ENCODE measurements at regions not wholly inside any gene's neighbourhood (a gene's known extent, or its start where the extent isn't known, plus 50 kb on each side); places are given as distances from the start of the nearest gene placed in this dataset.
A peak's percentile ranks its signal among the peaks of the same experiment; 100 is the strongest.

- Histone ChIP-seq H3K18ac (ENCODE audit: low read depth in 1 of 2, low read length in 2 of 2) (no peak overlapping the region), H2BK12ac (ENCODE audit: low read length in 2 of 2) (no peak overlapping the region), H3K4me1 (ENCODE audit: control insufficient read depth, insufficient read depth, low read depth, low read length) (no peaks in the 10 kb centered on the region), H3K9ac (ENCODE audit: low read length) (no peak overlapping the region), H2AFZ (ENCODE audit: low read depth, low read length) (no peak overlapping the region), H3K4me3 (ENCODE audit: insufficient read depth in 1 of 2, low read depth in 1 of 2, low read length in 2 of 2) (no peak overlapping the region), H2BK15ac (ENCODE audit: low read depth, poor library complexity, severe bottlenecking) (no peak overlapping the region), H3K14ac (ENCODE audit: low read length in 2 of 2) (no peak overlapping the region), H2AK5ac (ENCODE audit: low read length, severe bottlenecking) (no peak overlapping the region), H3K36me3 (ENCODE audit: control insufficient read depth in 1 of 2, insufficient read depth in 2 of 2, low read depth in 1 of 2, low read length in 2 of 2) (no peaks in the 10 kb centered on the region), H4K91ac (ENCODE audit: low read length) (no peak overlapping the region), H3K23ac (ENCODE audit: low read length in 2 of 2) (no peak overlapping the region), H2BK5ac (ENCODE audit: low read depth, low read length, poor library complexity, severe bottlenecking) (no peak overlapping the region), H3K9me3 (ENCODE audit: control insufficient read depth, low read length) (no peaks in the 10 kb centered on the region), H3K27me3 (ENCODE audit: control insufficient read depth in 1 of 2, insufficient read depth in 1 of 2, low read length in 2 of 2) (peaks cover 0 to 7% of the 10 kb centered on the region in 2 experiments), H3K27ac (ENCODE audit: low read length, poor library complexity, severe bottlenecking) (no peak overlapping the region), H3K79me1 (replicated peaks; ENCODE audit: low read length, poor library complexity, severe bottlenecking) (no peaks in the 10 kb centered on the region), H2BK120ac (ENCODE audit: low read depth, low read length) (no peak overlapping the region), H4K8ac (ENCODE audit: low read length) (no peak overlapping the region), H3K4me2 (ENCODE audit: low read length, poor library complexity, severe bottlenecking) (no peak overlapping the region), H3K4ac (ENCODE audit: low read depth in 1 of 2, low read length in 2 of 2) (no peak overlapping the region)
- no peak for DNase-seq
- WGBS, result no CpG with 5 or more reads among the region's 1 CpG
These were observed 256.8 kb upstream of the BTG1 start for GRCh38 chr12:92402415-92402814.

- H3K9me3 ChIP-seq (ENCODE audit: control insufficient read depth, low read length), result no peaks in the 10 kb centered on the region
- H3K27ac ChIP-seq (ENCODE audit: low read length, poor library complexity, severe bottlenecking), result no peak overlapping the region
- DNase-seq, result no peak
- no peak overlapping the region for H2BK120ac ChIP-seq (ENCODE audit: low read depth, low read length)
- no peak overlapping the region for H3K4me2 ChIP-seq (ENCODE audit: low read length, poor library complexity, severe bottlenecking)
- no peak overlapping the region for H3K4me3 ChIP-seq (ENCODE audit: insufficient read depth in 1 of 2, low read depth in 1 of 2, low read length in 2 of 2)
- no peaks in the 10 kb centered on the region for H3K4me1 ChIP-seq (ENCODE audit: control insufficient read depth, insufficient read depth, low read depth, low read length)
- no peaks in the 10 kb centered on the region for H3K79me1 ChIP-seq (replicated peaks; ENCODE audit: low read length, poor library complexity, severe bottlenecking)
- no peak overlapping the region for H2BK15ac ChIP-seq (ENCODE audit: low read depth, poor library complexity, severe bottlenecking)
- H2BK12ac ChIP-seq (ENCODE audit: low read length in 2 of 2), result peak overlapping the region in 1 of 2 experiments; percentile 31
- H3K36me3 ChIP-seq (ENCODE audit: control insufficient read depth in 1 of 2, insufficient read depth in 2 of 2, low read depth in 1 of 2, low read length in 2 of 2), result no peaks in the 10 kb centered on the region
- no peak overlapping the region for H2AK5ac ChIP-seq (ENCODE audit: low read length, severe bottlenecking)
- no peak overlapping the region for H3K9ac ChIP-seq (ENCODE audit: low read length)
- no peak overlapping the region for H3K14ac ChIP-seq (ENCODE audit: low read length in 2 of 2)
- H2AFZ ChIP-seq (ENCODE audit: low read depth, low read length), result no peak overlapping the region
- no peak overlapping the region for H3K23ac ChIP-seq (ENCODE audit: low read length in 2 of 2)
- no peak overlapping the region for H4K91ac ChIP-seq (ENCODE audit: low read length)
- 82% methylated on average over 4 of the region's 5 CpGs for WGBS
- no peak overlapping the region for H2BK5ac ChIP-seq (ENCODE audit: low read depth, low read length, poor library complexity, severe bottlenecking)
- no peak overlapping the region for H3K4ac ChIP-seq (ENCODE audit: low read depth in 1 of 2, low read length in 2 of 2)
- no peak overlapping the region for H4K8ac ChIP-seq (ENCODE audit: low read length)
- H3K27me3 ChIP-seq (ENCODE audit: control insufficient read depth in 1 of 2, insufficient read depth in 1 of 2, low read length in 2 of 2), result peaks cover 0 to 7% of the 10 kb centered on the region in 2 experiments
- H3K18ac ChIP-seq (ENCODE audit: low read depth in 1 of 2, low read length in 2 of 2), result no peak overlapping the region
These were observed 254.4 kb upstream of the BTG1 start for GRCh38 chr12:92400006-92400405.

- Histone ChIP-seq H4K8ac (ENCODE audit: low read length) (no peak overlapping the region), H4K91ac (ENCODE audit: low read length) (no peak overlapping the region), H2BK15ac (ENCODE audit: low read depth, poor library complexity, severe bottlenecking) (no peak overlapping the region), H2AFZ (ENCODE audit: low read depth, low read length) (no peak overlapping the region), H2BK5ac (ENCODE audit: low read depth, low read length, poor library complexity, severe bottlenecking) (no peak overlapping the region), H2BK12ac (ENCODE audit: low read length in 2 of 2) (no peak overlapping the region), H3K4me1 (ENCODE audit: control insufficient read depth, insufficient read depth, low read depth, low read length) (no peaks in the 10 kb centered on the region), H2BK120ac (ENCODE audit: low read depth, low read length) (no peak overlapping the region), H3K23ac (ENCODE audit: low read length in 2 of 2) (no peak overlapping the region), H3K27ac (ENCODE audit: low read length, poor library complexity, severe bottlenecking) (no peak overlapping the region), H3K4me3 (ENCODE audit: insufficient read depth in 1 of 2, low read depth in 1 of 2, low read length in 2 of 2) (no peak overlapping the region), H3K9ac (ENCODE audit: low read length) (no peak overlapping the region), H3K79me1 (replicated peaks; ENCODE audit: low read length, poor library complexity, severe bottlenecking) (no peaks in the 10 kb centered on the region), H3K18ac (ENCODE audit: low read depth in 1 of 2, low read length in 2 of 2) (no peak overlapping the region), H3K4ac (ENCODE audit: low read depth in 1 of 2, low read length in 2 of 2) (no peak overlapping the region), H3K14ac (ENCODE audit: low read length in 2 of 2) (no peak overlapping the region), H3K9me3 (ENCODE audit: control insufficient read depth, low read length) (peaks cover 9% of the 10 kb centered on the region), H3K27me3 (ENCODE audit: control insufficient read depth in 1 of 2, insufficient read depth in 1 of 2, low read length in 2 of 2) (peaks cover 0 to 4% of the 10 kb centered on the region in 2 experiments), H3K36me3 (ENCODE audit: control insufficient read depth in 1 of 2, insufficient read depth in 2 of 2, low read depth in 1 of 2, low read length in 2 of 2) (no peaks in the 10 kb centered on the region), H2AK5ac (ENCODE audit: low read length, severe bottlenecking) (no peak overlapping the region), H3K4me2 (ENCODE audit: low read length, poor library complexity, severe bottlenecking) (no peak overlapping the region)
- DNase-seq, result no peak
- 71% methylated on average over 6 of the region's 8 CpGs for WGBS
These were observed 253.1 kb upstream of the BTG1 start for GRCh38 chr12:92398565-92399309.

GRCh38 chr12:92396647-92397252 is 251.1 kb upstream of the BTG1 start:
- H4K8ac ChIP-seq (ENCODE audit: low read length), result no peak overlapping the region
- no peak overlapping the region for H4K91ac ChIP-seq (ENCODE audit: low read length)
- H3K18ac ChIP-seq (ENCODE audit: low read depth in 1 of 2, low read length in 2 of 2), result no peak overlapping the region
- H2AFZ ChIP-seq (ENCODE audit: low read depth, low read length), result no peak overlapping the region
- WGBS, result 50% methylated on average over 2 of the region's 2 CpGs
- no peak overlapping the region for H2BK15ac ChIP-seq (ENCODE audit: low read depth, poor library complexity, severe bottlenecking)
- no peak overlapping the region for H2AK5ac ChIP-seq (ENCODE audit: low read length, severe bottlenecking)
- no peak overlapping the region for H3K4me3 ChIP-seq (ENCODE audit: insufficient read depth in 1 of 2, low read depth in 1 of 2, low read length in 2 of 2)
- no peak overlapping the region for H2BK120ac ChIP-seq (ENCODE audit: low read depth, low read length)
- H3K9me3 ChIP-seq (ENCODE audit: control insufficient read depth, low read length), result peaks cover 26% of the 10 kb centered on the region
- H3K4me1 ChIP-seq (ENCODE audit: control insufficient read depth, insufficient read depth, low read depth, low read length), result no peaks in the 10 kb centered on the region
- peaks cover 0 to 3% of the 10 kb centered on the region in 2 experiments for H3K27me3 ChIP-seq (ENCODE audit: control insufficient read depth in 1 of 2, insufficient read depth in 1 of 2, low read length in 2 of 2)
- H3K23ac ChIP-seq (ENCODE audit: low read length in 2 of 2), result no peak overlapping the region
- H3K36me3 ChIP-seq (ENCODE audit: control insufficient read depth in 1 of 2, insufficient read depth in 2 of 2, low read depth in 1 of 2, low read length in 2 of 2), result no peaks in the 10 kb centered on the region
- H2BK5ac ChIP-seq (ENCODE audit: low read depth, low read length, poor library complexity, severe bottlenecking), result no peak overlapping the region
- no peak overlapping the region for H3K4ac ChIP-seq (ENCODE audit: low read depth in 1 of 2, low read length in 2 of 2)
- peak; percentile 75 for DNase-seq
- no peak overlapping the region for H3K14ac ChIP-seq (ENCODE audit: low read length in 2 of 2)
- no peaks in the 10 kb centered on the region for H3K79me1 ChIP-seq (replicated peaks; ENCODE audit: low read length, poor library complexity, severe bottlenecking)
- no peak overlapping the region for H3K27ac ChIP-seq (ENCODE audit: low read length, poor library complexity, severe bottlenecking)
- no peak overlapping the region for H2BK12ac ChIP-seq (ENCODE audit: low read length in 2 of 2)
- no peak overlapping the region for H3K4me2 ChIP-seq (ENCODE audit: low read length, poor library complexity, severe bottlenecking)
- H3K9ac ChIP-seq (ENCODE audit: low read length), result peak overlapping the region; percentile 31

Data from mesenchymal stem cell (in vitro differentiated cells and primary cell).